Fibroblast of skin of back (primary cell): ENCODE measurements at regions not wholly inside any gene's neighbourhood (a gene's known extent, or its start where the extent isn't known, plus 50 kb on each side); places are given as distances from the start of the nearest gene placed in this dataset.

Experiments used
- DNase-seq: peaks from one replicate; pipeline ENCODE4 v3.0.0-alpha.2; 2013

GRCh38 chr20:48352042-48352441 is 475.8 kb downstream of the PREX1 start:
- no peak for DNase-seq

GRCh38 chr20:48350313-48350988 is 477.3 kb downstream of the PREX1 start:
- DNase-seq, result no peak

- DNase-seq, result no peak
Observed at GRCh38 chr20:48349656-48350055, 478.1 kb downstream of the PREX1 start.

GRCh38 chr20:48348022-48348421 is 479.8 kb downstream of the PREX1 start:
- no peak for DNase-seq

GRCh38 chr20:48342822-48343513 is 484.8 kb downstream of the PREX1 start:
- no peak for DNase-seq

GRCh38 chr20:48340883-48341281 is 486.9 kb downstream of the PREX1 start:
- DNase-seq, result no peak

- DNase-seq, result no peak
Observed at GRCh38 chr20:48339986-48340882, 487.6 kb downstream of the PREX1 start.

- DNase-seq, result peak; percentile 58
Observed at GRCh38 chr20:48339190-48339985, 488.4 kb downstream of the PREX1 start.

GRCh38 chr20:48338717-48339116 is 489.1 kb downstream of the PREX1 start:
- DNase-seq, result peak; percentile 72

GRCh38 chr20:48336597-48336996 is 491.2 kb downstream of the PREX1 start:
- peak; percentile 19 for DNase-seq

- no peak for DNase-seq
Observed at GRCh38 chr20:48335308-48336050, 492.3 kb downstream of the PREX1 start.

- DNase-seq, result no peak
Observed at GRCh38 chr20:48333707-48334106, 494.1 kb downstream of the PREX1 start.

GRCh38 chr20:48332555-48332954 is 495.2 kb downstream of the PREX1 start:
- no peak for DNase-seq

- DNase-seq, result no peak
Observed at GRCh38 chr20:48331518-48332286, 496.1 kb downstream of the PREX1 start.

- peak; percentile 66 for DNase-seq
Observed at GRCh38 chr20:48329676-48330664, 497.8 kb downstream of the PREX1 start.

GRCh38 chr20:48329031-48329615 is 498.7 kb downstream of the PREX1 start:
- peak; percentile 59 for DNase-seq

- DNase-seq, result peak; percentile 59
Observed at GRCh38 chr20:48327848-48328247, 500.0 kb downstream of the PREX1 start.

GRCh38 chr20:48326868-48327267 is 500.9 kb downstream of the PREX1 start:
- DNase-seq, result no peak

GRCh38 chr20:48326434-48326691 is 501.4 kb downstream of the PREX1 start:
- no peak for DNase-seq
